Vagina (tissue), 2 donors: ENCODE measurements at regions not wholly inside any gene's neighbourhood (a gene's known extent, or its start where the extent isn't known, plus 50 kb on each side); places are given as distances from the start of the nearest gene placed in this dataset.

Experiments
- DNase-seq, 2 donors: peaks; one replicate each; pipeline ENCODE4 v3.0.0-alpha.2; 2017; ENCODE audit errors: extremely low spot score in 2 of 2
- H3K27ac ChIP-seq: fragments of 200-600 bp; sonication (generic); one replicate; pipeline ENCODE4 v1.5.1; 2019
- H3K27me3 ChIP-seq: fragments of 200-600 bp; sonication (generic); one replicate; pipeline ENCODE4 v1.5.1; 2019
- H3K36me3 ChIP-seq, 2 donors: fragments of 200-600 bp; sonication (generic); one replicate each; pipeline ENCODE4 v1.5.1; 2017 to 2019
- H3K4me1 ChIP-seq: fragments of 200-600 bp; sonication (generic); one replicate; pipeline ENCODE4 v1.5.1; 2019
- H3K4me3 ChIP-seq, 2 donors: fragments of 200-600 bp; sonication (generic); 1 replicate in 1 of 2; 2 replicates in 1 of 2; pipeline ENCODE4 v1.5.1; 2016 to 2019
- H3K9me3 ChIP-seq: fragments of 200-600 bp; sonication (generic); one replicate; pipeline ENCODE4 v1.5.1; 2019
- CTCF ChIP-seq, 3 experiments: fragments of 450-650 bp in 2 of 3; fragments of 200-600 bp in 1 of 3; sonication (generic) in 1 of 3; IDR thresholded peaks; one replicate each; pipeline ENCODE4 v1.5.1; 2017 to 2019; ENCODE audit warnings: antibody characterized with exemption in 3 of 3, mild to moderate bottlenecking in 2 of 3, moderate library complexity in 2 of 3
- POLR2A ChIP-seq, 2 donors: fragments of 450-650 bp; IDR thresholded peaks; one replicate each; pipeline ENCODE4 v1.6.1; 2017; ENCODE audit warnings: antibody characterized with exemption in 2 of 2, mild to moderate bottlenecking in 2 of 2, moderate library complexity in 2 of 2
- POLR2AphosphoS5 ChIP-seq, 2 donors: sonication (generic); formaldehyde crosslinking; IDR thresholded peaks; one replicate each; pipeline ENCODE4 v1.9.0; 2017; ENCODE audit warnings: antibody characterized with exemption in 2 of 2, mild to moderate bottlenecking in 2 of 2, low read depth in 1 of 2; ENCODE audit not compliant: insufficient read depth in 1 of 2
- intact Hi-C: fragments of 100-400 bp; cut with DNase I; formaldehyde crosslinking; loops from one replicate; pipeline ENCODE4 v1.15.1; 2023

- H3K36me3 ChIP-seq, result no peaks in the 10 kb centered on the region
- H3K4me3 ChIP-seq, result no peak overlapping the region
- no peak for DNase-seq
- H3K4me1 ChIP-seq, result no peaks in the 10 kb centered on the region
- intact Hi-C loops, result loop anchor here (5.0 kb wide), 1 partner anchor 345 kb away; the partner anchor contains the start of gene SNX18
- no peak overlapping the region for H3K27ac ChIP-seq
- no peak for TF ChIP-seq POLR2A (IDR thresholded peaks at IDR 0.05)
- TF ChIP-seq CTCF (IDR thresholded peaks at IDR 0.05), result no peak
- no peak for TF ChIP-seq POLR2AphosphoS5 (IDR thresholded peaks at IDR 0.05; ENCODE audit: insufficient read depth in 1 of 2, low read depth in 1 of 2)
- H3K27me3 ChIP-seq, result no peaks in the 10 kb centered on the region
- no peaks in the 10 kb centered on the region for H3K9me3 ChIP-seq
Observed at GRCh38 chr5:54862036-54862435, 123.4 kb downstream of the ESM1 start.

- H3K4me1 ChIP-seq, result no peaks in the 10 kb centered on the region
- no peaks in the 10 kb centered on the region for H3K36me3 ChIP-seq
- no peaks in the 10 kb centered on the region for H3K27me3 ChIP-seq
- intact Hi-C loops, result loop anchor here (5.0 kb wide), 1 partner anchor 344 kb away; the partner anchor contains the start of gene SNX18
- TF ChIP-seq CTCF (IDR thresholded peaks at IDR 0.05), result no peak
- TF ChIP-seq POLR2A (IDR thresholded peaks at IDR 0.05), result no peak
- TF ChIP-seq POLR2AphosphoS5 (IDR thresholded peaks at IDR 0.05; ENCODE audit: insufficient read depth in 1 of 2, low read depth in 1 of 2), result no peak
- DNase-seq, result no peak
- no peak overlapping the region for H3K4me3 ChIP-seq
- H3K27ac ChIP-seq, result no peak overlapping the region
- no peaks in the 10 kb centered on the region for H3K9me3 ChIP-seq
Observed at GRCh38 chr5:54861212-54861894, 124.0 kb downstream of the ESM1 start.

GRCh38 chr5:54860321-54860720 lies 125.1 kb downstream of the ESM1 start:
- Histone ChIP-seq H3K4me1 (no peaks in the 10 kb centered on the region), H3K27me3 (no peaks in the 10 kb centered on the region), H3K4me3 (no peak overlapping the region), H3K9me3 (no peaks in the 10 kb centered on the region), H3K36me3 (no peaks in the 10 kb centered on the region), H3K27ac (no peak overlapping the region)
- TF ChIP-seq CTCF (IDR thresholded peaks at IDR 0.05), result no peak
- TF ChIP-seq POLR2A (IDR thresholded peaks at IDR 0.05), result no peak
- no peak for TF ChIP-seq POLR2AphosphoS5 (IDR thresholded peaks at IDR 0.05; ENCODE audit: insufficient read depth in 1 of 2, low read depth in 1 of 2)
- DNase-seq, result no peak
- intact Hi-C loops, result loop anchor here (5.0 kb wide), 1 partner anchor 343 kb away; the partner anchor contains the start of gene SNX18

GRCh38 chr5:54859316-54859715 lies 126.1 kb downstream of the ESM1 start:
- Histone ChIP-seq H3K4me1 (no peaks in the 10 kb centered on the region), H3K9me3 (no peaks in the 10 kb centered on the region), H3K4me3 (no peak overlapping the region), H3K27me3 (no peaks in the 10 kb centered on the region), H3K36me3 (no peaks in the 10 kb centered on the region), H3K27ac (no peak overlapping the region)
- TF ChIP-seq POLR2AphosphoS5 (IDR thresholded peaks at IDR 0.05; ENCODE audit: insufficient read depth in 1 of 2, low read depth in 1 of 2) (no peak), CTCF (IDR thresholded peaks at IDR 0.05) (no peak), POLR2A (IDR thresholded peaks at IDR 0.05) (no peak)
- no peak for DNase-seq
- intact Hi-C loops, result no loop called here

GRCh38 chr5:54854883-54855581 lies 130.4 kb downstream of the ESM1 start:
- intact Hi-C loops, result no loop called here
- no peak for DNase-seq
- Histone ChIP-seq H3K27ac (no peak overlapping the region), H3K4me3 (no peak overlapping the region), H3K27me3 (no peaks in the 10 kb centered on the region), H3K36me3 (no peaks in the 10 kb centered on the region), H3K9me3 (no peaks in the 10 kb centered on the region), H3K4me1 (no peaks in the 10 kb centered on the region)
- no peak for TF ChIP-seq CTCF (IDR thresholded peaks at IDR 0.05)
- no peak for TF ChIP-seq POLR2A (IDR thresholded peaks at IDR 0.05)
- TF ChIP-seq POLR2AphosphoS5 (IDR thresholded peaks at IDR 0.05; ENCODE audit: insufficient read depth in 1 of 2, low read depth in 1 of 2), result no peak
